Endothelial cell of umbilical vein (primary cell): ENCODE measurements at regions not wholly inside any gene's neighbourhood (a gene's known extent, or its start where the extent isn't known, plus 50 kb on each side); places are given as distances from the start of the nearest gene placed in this dataset.

Source experiments
- BruUV-seq: library from RNA; stranded (reverse); fragments of 400-500 nt; replicated peaks from 2 replicates; lab custom pipeline; 2021; lab: Mats Ljungman, UMichigan
- CTCF ChIA-PET: fragments of 300-600, 350-600 bp; sonication (Branson Sonifier 250); formaldehyde crosslinking; loops from one replicate; lab custom pipeline; 2021; ENCODE audit warnings: antibody characterized with exemption, inconsistent platforms; lab: Charles Lee
- POLR2A ChIA-PET: fragments of 300-600, 350-600 bp; sonication (Branson Sonifier 250); formaldehyde crosslinking; loops from one replicate; lab custom pipeline; 2021; ENCODE audit warnings: antibody characterized with exemption, inconsistent platforms; lab: Charles Lee
- DNase-seq: peaks from one replicate; pipeline ENCODE4 v3.0.0-alpha.2; 2011; ENCODE audit warnings: low read depth, low spot score
- FAIRE-seq: peaks from 2 replicates; lab custom pipeline; 2011; peaks lifted over from hg19 to GRCh38; lab: Jason Lieb, UNC
- H2AFZ ChIP-seq: 2 replicates; pipeline ENCODE4 v1.6.0; 2012; ENCODE audit warnings: low read depth, low read length, control low read depth, inconsistent platforms
- H3K27ac ChIP-seq: 2 replicates; pipeline ENCODE4 v1.5.1; 2011; ENCODE audit warnings: low read depth, mild to moderate bottlenecking, control low read depth, low read length, moderate library complexity; ENCODE audit not compliant: insufficient read depth
- H3K27me3 ChIP-seq, 2 experiments: 2 replicates each; pipeline versions ENCODE4 v1.6.0 to v1.6.1; 2011; ENCODE audit warnings: low read length in 2 of 2, mixed read lengths in 1 of 2; ENCODE audit not compliant: control insufficient read depth in 2 of 2, insufficient read depth in 2 of 2
- H3K36me3 ChIP-seq, 2 experiments: 2 replicates in 1 of 2; 3 replicates in 1 of 2; pipeline ENCODE4 v1.5.1; 2011; ENCODE audit warnings: low read length in 2 of 2, mild to moderate bottlenecking in 1 of 2, moderate library complexity in 1 of 2; ENCODE audit not compliant: control insufficient read depth in 2 of 2, insufficient read depth in 2 of 2; ENCODE audit errors: extremely low read depth in 1 of 2
- H3K4me1 ChIP-seq: 3 replicates; pipeline ENCODE4 v1.5.1; 2011; ENCODE audit warnings: mild to moderate bottlenecking, low read length; ENCODE audit not compliant: control insufficient read depth, insufficient read depth; ENCODE audit errors: extremely low read depth
- H3K4me2 ChIP-seq: 2 replicates; pipeline ENCODE4 v1.6.1; 2011; ENCODE audit warnings: low read length, control low read depth, mixed read lengths; ENCODE audit not compliant: insufficient read depth
- H3K4me3 ChIP-seq, 3 experiments: fragments of 200-600 bp in 1 of 3; sonication (generic), shearing (Covaris generic) in 1 of 3; replicated peaks in 1 of 3; 2 replicates each; pipeline ENCODE4 v1.5.1; 2011 to 2016; ENCODE audit warnings: control low read depth in 3 of 3, low read length in 3 of 3, mild to moderate bottlenecking in 2 of 3, inconsistent platforms in 1 of 3, low read depth in 1 of 3, moderate library complexity in 1 of 3; ENCODE audit not compliant: insufficient read depth in 1 of 3
- H3K79me2 ChIP-seq: 2 replicates; pipeline ENCODE4 v1.6.0; 2012; ENCODE audit warnings: low read length, inconsistent platforms; ENCODE audit not compliant: control insufficient read depth, insufficient read depth
- H3K9ac ChIP-seq: replicated peaks from 2 replicates; pipeline ENCODE3; 2011; ENCODE audit warnings: low read length, control low read depth; ENCODE audit not compliant: insufficient read depth; ENCODE audit errors: extremely low read depth
- H3K9me1 ChIP-seq: replicated peaks from 3 replicates; pipeline ENCODE4 v1.6.0; 2011; ENCODE audit warnings: mild to moderate bottlenecking, low read length; ENCODE audit not compliant: control insufficient read depth, insufficient read depth; ENCODE audit errors: extremely low read depth
- H3K9me3 ChIP-seq: replicated peaks from 2 replicates; pipeline ENCODE4 v1.5.1; 2012; ENCODE audit warnings: low read length, inconsistent platforms; ENCODE audit not compliant: control insufficient read depth, insufficient read depth
- H4K20me1 ChIP-seq: replicated peaks from 2 replicates; pipeline ENCODE3; 2011; ENCODE audit warnings: mild to moderate bottlenecking, low read length; ENCODE audit not compliant: control insufficient read depth, insufficient read depth; ENCODE audit errors: extremely low read depth
- EZH2 ChIP-seq: IDR thresholded peaks from 2 replicates; pipeline ENCODE4 v1.6.1; 2012; ENCODE audit warnings: borderline replicate concordance, low read depth, mild to moderate bottlenecking, moderate library complexity, low read length, inconsistent platforms; ENCODE audit not compliant: severe bottlenecking
- FOS ChIP-seq: IDR thresholded peaks from 2 replicates; pipeline ENCODE4 v1.6.1; 2011; ENCODE audit warnings: mild to moderate bottlenecking, low read length, moderate library complexity, borderline replicate concordance; ENCODE audit not compliant: insufficient read depth
- POLR2A ChIP-seq: IDR thresholded peaks from 2 replicates; pipeline ENCODE4 v1.6.1; 2012; ENCODE audit warnings: low read depth, mild to moderate bottlenecking, control low read depth, low read length
- POLR2AphosphoS5 ChIP-seq: IDR thresholded peaks from 2 replicates; pipeline ENCODE4 v1.6.1; 2012; ENCODE audit warnings: low read depth, mild to moderate bottlenecking, control low read depth, low read length, moderate library complexity; ENCODE audit not compliant: insufficient read depth
- dilution Hi-C: fragments of 300-500 bp; cut with MboI; formaldehyde crosslinking; loops from one replicate; pipeline ENCODE4 v1.15.0; 2019; ENCODE audit warnings: low sequenced_read_pairs; ENCODE audit not compliant: extremely low pct_ligation_motif_present
- intact Hi-C: fragments of 100-400 bp; cut with micrococcal nuclease; formaldehyde crosslinking; loops from one replicate; pipeline ENCODE4 v1.10.0; 2022

- FAIRE-seq = no peak
- Histone ChIP-seq H3K4me1 (peaks cover 12% of the 10 kb centered on the region), H3K79me2 (no peaks in the 10 kb centered on the region), H3K4me2 (no peak overlapping the region), H4K20me1 (no peaks in the 10 kb centered on the region), H2AFZ (no peak overlapping the region), H3K36me3 (no peaks in the 10 kb centered on the region), H3K27me3 (no peaks in the 10 kb centered on the region), H3K4me3 (no peak overlapping the region), H3K9me1 (no peaks in the 10 kb centered on the region), H3K27ac (no peak overlapping the region), H3K9me3 (no peaks in the 10 kb centered on the region), H3K9ac (no peak overlapping the region)
- no peak for DNase-seq
- BruUV-seq = no TSS peak
- ChIA-PET CTCF (no interaction called here), POLR2A (no interaction called here)
- TF ChIP-seq POLR2AphosphoS5 (no peak), FOS (no peak), POLR2A (no peak)
- intact Hi-C loops = no loop called here
- dilution Hi-C loops = no loop called here
Measured at GRCh38 chr14:26846388-26846787, 248.6 kb upstream of the NOVA1 start.

- Histone ChIP-seq H3K27me3 (no peaks in the 10 kb centered on the region), H3K4me3 (no peak overlapping the region), H4K20me1 (no peaks in the 10 kb centered on the region), H2AFZ (no peak overlapping the region), H3K79me2 (no peaks in the 10 kb centered on the region), H3K27ac (no peak overlapping the region), H3K4me2 (no peak overlapping the region), H3K4me1 (no peaks in the 10 kb centered on the region), H3K36me3 (no peaks in the 10 kb centered on the region), H3K9ac (no peak overlapping the region), H3K9me3 (no peaks in the 10 kb centered on the region), H3K9me1 (no peaks in the 10 kb centered on the region)
- POLR2A ChIA-PET = no interaction called here
- CTCF ChIA-PET = interaction anchor here (2.4 kb wide), 1 partner anchor 13 kb away, joined by 7 read pairs; no protein-coding TSS in a partner anchor
- DNase-seq (no peak), FAIRE-seq (no peak)
- dilution Hi-C loops (no loop called here), intact Hi-C loops (no loop called here)
- no peak for TF ChIP-seq EZH2
- no TSS peak for BruUV-seq
Measured at GRCh38 chr14:26849514-26849913, 251.7 kb upstream of the NOVA1 start.
